ENCODE measurements at regions not wholly inside any gene's neighbourhood (a gene's known extent, or its start where the extent isn't known, plus 50 kb on each side); places are given as distances from the start of the nearest gene placed in this dataset.

DNA sequence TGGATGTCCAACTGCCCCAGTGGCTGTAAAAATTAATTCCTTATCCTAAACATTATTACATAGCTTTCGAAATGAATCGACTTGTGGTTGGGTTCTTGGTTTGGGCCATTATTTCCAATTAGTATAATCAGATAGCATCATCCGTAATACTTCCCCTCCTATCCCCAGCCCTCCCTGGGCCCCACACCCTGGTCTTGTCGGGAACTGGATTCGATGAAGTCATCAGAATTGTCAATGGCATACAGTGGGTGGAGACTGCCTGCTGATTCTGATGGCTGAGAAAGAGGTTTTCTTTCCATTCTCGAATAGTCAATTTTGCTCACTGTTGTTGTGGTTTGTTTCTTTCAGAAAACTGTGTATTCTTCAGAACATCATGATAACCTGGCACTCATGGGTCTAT, 395.1 kb downstream of the SEC14L1 start:
- DNase-seq = no peak
- Histone ChIP-seq H3K4me1 (no peaks in the 10 kb centered on the region), H3K9me3 (no peaks in the 10 kb centered on the region), H3K27ac (no peak overlapping the region), H3K27me3 (no peaks in the 10 kb centered on the region), H3K36me3 (no peaks in the 10 kb centered on the region), H3K4me3 (no peak overlapping the region)
- intact Hi-C loops (cut with DNase I; ENCODE audit: low total_unique reads) = no loop called here
- TF ChIP-seq POLR2A (IDR thresholded peaks at IDR 0.05) = no peak
- TF ChIP-seq, protein P1, sequence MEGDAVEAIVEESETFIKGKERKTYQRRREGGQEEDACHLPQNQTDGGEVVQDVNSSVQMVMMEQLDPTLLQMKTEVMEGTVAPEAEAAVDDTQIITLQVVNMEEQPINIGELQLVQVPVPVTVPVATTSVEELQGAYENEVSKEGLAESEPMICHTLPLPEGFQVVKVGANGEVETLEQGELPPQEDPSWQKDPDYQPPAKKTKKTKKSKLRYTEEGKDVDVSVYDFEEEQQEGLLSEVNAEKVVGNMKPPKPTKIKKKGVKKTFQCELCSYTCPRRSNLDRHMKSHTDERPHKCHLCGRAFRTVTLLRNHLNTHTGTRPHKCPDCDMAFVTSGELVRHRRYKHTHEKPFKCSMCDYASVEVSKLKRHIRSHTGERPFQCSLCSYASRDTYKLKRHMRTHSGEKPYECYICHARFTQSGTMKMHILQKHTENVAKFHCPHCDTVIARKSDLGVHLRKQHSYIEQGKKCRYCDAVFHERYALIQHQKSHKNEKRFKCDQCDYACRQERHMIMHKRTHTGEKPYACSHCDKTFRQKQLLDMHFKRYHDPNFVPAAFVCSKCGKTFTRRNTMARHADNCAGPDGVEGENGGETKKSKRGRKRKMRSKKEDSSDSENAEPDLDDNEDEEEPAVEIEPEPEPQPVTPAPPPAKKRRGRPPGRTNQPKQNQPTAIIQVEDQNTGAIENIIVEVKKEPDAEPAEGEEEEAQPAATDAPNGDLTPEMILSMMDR (IDR thresholded peaks at IDR 0.05) = no peak

DNA sequence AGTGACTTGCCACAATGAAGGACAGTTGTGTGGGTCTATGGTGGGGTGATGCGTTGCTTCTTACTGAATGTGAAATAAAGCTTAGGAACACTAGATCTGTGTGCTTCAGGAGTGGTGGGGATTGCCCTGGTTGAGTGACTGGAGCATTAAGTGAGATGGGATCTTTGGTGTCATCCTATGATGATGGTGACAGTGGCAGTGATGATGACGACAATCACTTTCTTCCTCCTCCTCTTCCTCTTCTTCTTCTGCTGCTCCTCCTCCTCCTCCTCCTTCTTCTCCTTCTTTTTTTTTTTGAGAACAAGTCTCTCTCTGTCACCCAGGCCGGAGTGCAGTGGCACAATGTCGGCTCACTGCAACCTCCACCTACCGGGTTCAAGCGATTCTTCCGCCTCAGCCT, 396.8 kb downstream of the SEC14L1 start:
- Histone ChIP-seq H3K36me3 (no peaks in the 10 kb centered on the region), H3K4me3 (no peak overlapping the region), H3K4me1 (no peaks in the 10 kb centered on the region), H3K27ac (no peak overlapping the region), H3K27me3 (no peaks in the 10 kb centered on the region), H3K9me3 (no peaks in the 10 kb centered on the region)
- TF ChIP-seq, protein P1 (IDR thresholded peaks at IDR 0.05) = no peak
- DNase-seq = no peak
- intact Hi-C loops (cut with DNase I; ENCODE audit: low total_unique reads) = no loop called here

DNA sequence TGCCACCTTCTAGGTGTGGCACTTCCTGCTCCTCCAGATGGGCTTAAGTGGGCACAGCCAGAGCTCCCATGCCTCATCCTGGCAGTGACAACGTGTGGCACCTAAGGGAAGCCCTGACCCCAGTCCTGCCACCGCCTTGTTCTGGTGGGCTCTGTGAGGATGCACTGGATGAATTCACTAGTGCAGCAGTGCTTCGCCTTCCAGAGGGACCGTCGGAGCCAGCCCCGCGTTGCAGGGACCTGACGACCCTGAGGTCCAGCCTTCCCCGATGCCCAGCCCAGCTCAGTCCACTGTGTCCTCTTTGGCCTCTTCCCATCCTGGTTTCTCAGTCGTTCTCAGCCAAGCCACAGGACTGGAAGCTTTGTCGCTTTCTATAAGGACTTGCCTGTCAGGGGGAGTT, 399.8 kb downstream of the SEC14L1 start:
- no peaks in the 10 kb centered on the region for H3K4me1 ChIP-seq
- no peak for DNase-seq
- TF ChIP-seq, protein P1 (IDR thresholded peaks at IDR 0.05) = no peak
- no peak for TF ChIP-seq POLR2A (IDR thresholded peaks at IDR 0.05)
- no peaks in the 10 kb centered on the region for H3K9me3 ChIP-seq
- H3K36me3 ChIP-seq = no peaks in the 10 kb centered on the region
- no peak overlapping the region for H3K27ac ChIP-seq
- H3K4me3 ChIP-seq = no peak overlapping the region
- intact Hi-C loops (cut with DNase I; ENCODE audit: low total_unique reads) = loop anchor here (5.0 kb wide), 1 partner anchor 472 kb away; no protein-coding TSS in a partner anchor
- no peaks in the 10 kb centered on the region for H3K27me3 ChIP-seq

DNA sequence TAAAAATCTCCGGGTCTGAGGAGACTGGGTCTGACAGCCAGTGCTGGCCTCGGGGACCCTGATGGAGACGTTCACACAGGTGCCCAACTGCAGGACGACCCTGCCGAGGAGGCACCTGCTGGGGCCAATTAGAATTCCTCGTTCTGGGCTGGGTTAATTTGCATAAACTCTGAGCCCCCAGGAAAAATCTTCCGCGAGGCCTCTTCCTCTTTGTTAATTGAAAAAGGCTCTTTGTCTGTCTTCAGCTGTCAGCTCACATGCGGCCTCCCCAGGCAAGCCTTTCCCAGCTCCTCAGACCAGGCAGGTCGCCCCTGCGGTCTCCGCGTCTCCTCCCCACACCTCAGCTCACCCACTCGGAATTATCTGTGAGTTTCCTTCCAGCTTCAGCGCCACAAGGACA, 400.2 kb downstream of the SEC14L1 start:
- H3K4me1 ChIP-seq = no peaks in the 10 kb centered on the region
- H3K9me3 ChIP-seq = no peaks in the 10 kb centered on the region
- intact Hi-C loops (cut with DNase I; ENCODE audit: low total_unique reads) = loop anchor here (5.0 kb wide), 1 partner anchor 471 kb away; no protein-coding TSS in a partner anchor
- DNase-seq = no peak
- H3K27ac ChIP-seq = no peak overlapping the region
- H3K36me3 ChIP-seq = no peaks in the 10 kb centered on the region
- no peaks in the 10 kb centered on the region for H3K27me3 ChIP-seq
- no peak overlapping the region for H3K4me3 ChIP-seq
- TF ChIP-seq POLR2A (IDR thresholded peaks at IDR 0.05) = no peak
- TF ChIP-seq, protein P1 (IDR thresholded peaks at IDR 0.05) = no peak

DNA sequence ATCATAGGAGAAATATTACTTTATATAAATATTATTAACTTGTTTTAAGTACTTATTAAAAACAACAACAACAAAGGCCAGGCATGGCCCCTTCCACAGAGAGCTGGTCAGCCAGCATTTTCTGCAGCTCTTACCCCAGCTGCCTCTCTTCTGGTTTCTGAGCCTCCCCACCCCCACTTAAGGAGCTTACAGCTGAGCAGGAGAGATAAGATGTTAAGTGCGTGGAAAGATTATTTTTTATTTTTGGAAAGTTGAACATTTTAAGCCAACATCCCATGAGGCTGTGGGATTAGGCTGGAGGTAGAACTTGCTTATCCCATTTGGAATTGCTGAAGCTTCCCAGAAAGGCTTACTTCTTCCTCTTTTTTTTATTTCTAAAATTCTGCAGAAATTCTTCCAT, 401.2 kb downstream of the SEC14L1 start:
- no peak for TF ChIP-seq POLR2A (IDR thresholded peaks at IDR 0.05)
- TF ChIP-seq, protein P1 (IDR thresholded peaks at IDR 0.05) = no peak
- no peak overlapping the region for H3K4me3 ChIP-seq
- intact Hi-C loops (cut with DNase I; ENCODE audit: low total_unique reads) = loop anchor here (5.0 kb wide), 1 partner anchor 470 kb away; no protein-coding TSS in a partner anchor
- no peaks in the 10 kb centered on the region for H3K27me3 ChIP-seq
- H3K36me3 ChIP-seq = no peaks in the 10 kb centered on the region
- H3K27ac ChIP-seq = peak overlapping the region; percentile 17 to 55
- H3K4me1 ChIP-seq = peaks cover 0 to 3% of the 10 kb centered on the region in 2 donors
- no peak for DNase-seq
- no peaks in the 10 kb centered on the region for H3K9me3 ChIP-seq
